Loucy (cell line): ENCODE measurements at regions not wholly inside any gene's neighbourhood (a gene's known extent, or its start where the extent isn't known, plus 50 kb on each side); places are given as distances from the start of the nearest gene placed in this dataset.

Experiments used
- EZH2phosphoT487 ChIP-seq: fragments of 200-600 bp; IDR thresholded peaks from 2 replicates; pipeline ENCODE4 v1.6.1; 2018; ENCODE audit warnings: antibody characterized with exemption, mild to moderate bottlenecking, moderate library complexity, borderline replicate concordance
- TF ChIP-seq, protein P1 (sequence below): fragments of 200-600 bp; sonication (generic); conservative IDR thresholded peaks from 2 replicates; pipeline ENCODE4 v1.5.1; 2014; ENCODE audit warnings: mild to moderate bottlenecking, antibody characterized with exemption, low read length

GRCh38 chr1:168864266-168864665, 135.3 kb upstream of the DPT start:
- TF ChIP-seq, protein P1, sequence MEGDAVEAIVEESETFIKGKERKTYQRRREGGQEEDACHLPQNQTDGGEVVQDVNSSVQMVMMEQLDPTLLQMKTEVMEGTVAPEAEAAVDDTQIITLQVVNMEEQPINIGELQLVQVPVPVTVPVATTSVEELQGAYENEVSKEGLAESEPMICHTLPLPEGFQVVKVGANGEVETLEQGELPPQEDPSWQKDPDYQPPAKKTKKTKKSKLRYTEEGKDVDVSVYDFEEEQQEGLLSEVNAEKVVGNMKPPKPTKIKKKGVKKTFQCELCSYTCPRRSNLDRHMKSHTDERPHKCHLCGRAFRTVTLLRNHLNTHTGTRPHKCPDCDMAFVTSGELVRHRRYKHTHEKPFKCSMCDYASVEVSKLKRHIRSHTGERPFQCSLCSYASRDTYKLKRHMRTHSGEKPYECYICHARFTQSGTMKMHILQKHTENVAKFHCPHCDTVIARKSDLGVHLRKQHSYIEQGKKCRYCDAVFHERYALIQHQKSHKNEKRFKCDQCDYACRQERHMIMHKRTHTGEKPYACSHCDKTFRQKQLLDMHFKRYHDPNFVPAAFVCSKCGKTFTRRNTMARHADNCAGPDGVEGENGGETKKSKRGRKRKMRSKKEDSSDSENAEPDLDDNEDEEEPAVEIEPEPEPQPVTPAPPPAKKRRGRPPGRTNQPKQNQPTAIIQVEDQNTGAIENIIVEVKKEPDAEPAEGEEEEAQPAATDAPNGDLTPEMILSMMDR: no peak
- no peak for TF ChIP-seq EZH2phosphoT487
